Mesenchymal stem cell (in vitro differentiated cells and primary cell): ENCODE measurements at regions not wholly inside any gene's neighbourhood (a gene's known extent, or its start where the extent isn't known, plus 50 kb on each side); places are given as distances from the start of the nearest gene placed in this dataset.

Source experiments
- DNase-seq: peaks from one replicate; pipeline ENCODE4 v3.0.0-alpha.2; 2013
- H2AFZ ChIP-seq: one replicate; pipeline ENCODE4 v1.6.1; 2013; ENCODE audit warnings: low read depth, mild to moderate bottlenecking, control low read depth, inconsistent platforms, low read length, moderate library complexity
- H2AK5ac ChIP-seq: 2 replicates; pipeline ENCODE4 v1.6.1; 2013; ENCODE audit warnings: low read length, moderate library complexity, mild to moderate bottlenecking, inconsistent platforms; ENCODE audit not compliant: severe bottlenecking
- H2BK120ac ChIP-seq: one replicate; pipeline ENCODE4 v1.6.1; 2013; ENCODE audit warnings: low read depth, mild to moderate bottlenecking, inconsistent platforms, low read length, moderate library complexity
- H2BK12ac ChIP-seq, 2 experiments: one replicate each; pipeline ENCODE4 v1.6.1; 2013; ENCODE audit warnings: inconsistent platforms in 2 of 2, low read length in 2 of 2, mild to moderate bottlenecking in 2 of 2, moderate library complexity in 2 of 2, control low read depth in 1 of 2
- H2BK15ac ChIP-seq: one replicate; pipeline ENCODE4 v1.6.1; 2013; ENCODE audit warnings: mild to moderate bottlenecking, low read depth, inconsistent platforms; ENCODE audit not compliant: poor library complexity, severe bottlenecking
- H2BK5ac ChIP-seq: 2 replicates; pipeline ENCODE4 v1.6.1; 2013; ENCODE audit warnings: low read depth, mild to moderate bottlenecking, low read length, control low read depth, inconsistent platforms; ENCODE audit not compliant: poor library complexity, severe bottlenecking
- H3K14ac ChIP-seq, 2 experiments: one replicate each; pipeline ENCODE4 v1.6.1; 2013; ENCODE audit warnings: inconsistent platforms in 2 of 2, low read length in 2 of 2, control low read depth in 1 of 2, mild to moderate bottlenecking in 1 of 2, moderate library complexity in 1 of 2
- H3K18ac ChIP-seq, 2 experiments: one replicate each; pipeline ENCODE4 v1.6.1; 2013; ENCODE audit warnings: inconsistent platforms in 2 of 2, low read length in 2 of 2, control low read depth in 1 of 2, low read depth in 1 of 2, mild to moderate bottlenecking in 1 of 2
- H3K23ac ChIP-seq, 2 experiments: one replicate each; pipeline ENCODE4 v1.6.1; 2013; ENCODE audit warnings: inconsistent platforms in 2 of 2, low read length in 2 of 2, mild to moderate bottlenecking in 2 of 2, moderate library complexity in 2 of 2, control low read depth in 1 of 2
- H3K27ac ChIP-seq: 2 replicates; pipeline ENCODE4 v1.5.1; 2013; ENCODE audit warnings: mild to moderate bottlenecking, moderate library complexity, low read length, control low read depth, inconsistent platforms; ENCODE audit not compliant: poor library complexity, severe bottlenecking
- H3K27me3 ChIP-seq, 2 experiments: 2 replicates each; pipeline versions ENCODE4 v1.6.1 to v1.7.0; 2013; ENCODE audit warnings: low read length in 2 of 2, mild to moderate bottlenecking in 2 of 2, moderate library complexity in 2 of 2, control low read depth in 1 of 2, inconsistent platforms in 1 of 2; ENCODE audit not compliant: control insufficient read depth in 1 of 2, insufficient read depth in 1 of 2
- H3K36me3 ChIP-seq, 2 experiments: 2 replicates each; pipeline versions ENCODE4 v1.6.1 to v1.7.0; 2013; ENCODE audit warnings: low read length in 2 of 2, control low read depth in 1 of 2, inconsistent platforms in 1 of 2, low read depth in 1 of 2, mild to moderate bottlenecking in 1 of 2; ENCODE audit not compliant: insufficient read depth in 2 of 2, control insufficient read depth in 1 of 2
- H3K4ac ChIP-seq, 2 experiments: one replicate each; pipeline ENCODE4 v1.6.1; 2013; ENCODE audit warnings: inconsistent platforms in 2 of 2, low read length in 2 of 2, mild to moderate bottlenecking in 2 of 2, moderate library complexity in 2 of 2, control low read depth in 1 of 2, low read depth in 1 of 2
- H3K4me1 ChIP-seq: 2 replicates; pipeline ENCODE4 v1.6.1; 2013; ENCODE audit warnings: low read depth, low read length, control low read depth; ENCODE audit not compliant: control insufficient read depth, insufficient read depth
- H3K4me2 ChIP-seq: 2 replicates; pipeline ENCODE4 v1.6.1; 2013; ENCODE audit warnings: low read length, mild to moderate bottlenecking, inconsistent platforms; ENCODE audit not compliant: poor library complexity, severe bottlenecking
- H3K4me3 ChIP-seq, 2 experiments: 2 replicates each; pipeline versions ENCODE4 v1.5.1 to v1.7.0; 2013; ENCODE audit warnings: low read length in 2 of 2, mild to moderate bottlenecking in 2 of 2, control low read depth in 1 of 2, low read depth in 1 of 2; ENCODE audit not compliant: insufficient read depth in 1 of 2
- H3K79me1 ChIP-seq: replicated peaks from 2 replicates; pipeline ENCODE4 v1.6.1; 2013; ENCODE audit warnings: mild to moderate bottlenecking, control low read depth, low read length, inconsistent platforms; ENCODE audit not compliant: poor library complexity, severe bottlenecking
- H3K9ac ChIP-seq: 2 replicates; pipeline ENCODE4 v1.7.0; 2013; ENCODE audit warnings: mild to moderate bottlenecking, low read length, moderate library complexity
- H3K9me3 ChIP-seq: 2 replicates; pipeline ENCODE4 v1.7.0; 2013; ENCODE audit warnings: mild to moderate bottlenecking, low read length; ENCODE audit not compliant: control insufficient read depth
- H4K8ac ChIP-seq: one replicate; pipeline ENCODE4 v1.6.1; 2013; ENCODE audit warnings: inconsistent platforms, mild to moderate bottlenecking, low read length, moderate library complexity
- H4K91ac ChIP-seq: one replicate; pipeline ENCODE4 v1.6.1; 2013; ENCODE audit warnings: mild to moderate bottlenecking, low read length, inconsistent platforms
- WGBS: methylation state at CpG from one replicate; pipeline ENCODE4 v1.1.7; 2013; ENCODE audit warnings: mixed read lengths; 5-methylcytosine and 5-hydroxymethylcytosine counted together

- no peak overlapping the region for H4K91ac ChIP-seq
- peaks cover 31% of the 10 kb centered on the region for H3K4me1 ChIP-seq
- H4K8ac ChIP-seq, result no peak overlapping the region
- H3K4ac ChIP-seq, result no peak overlapping the region
- no peaks in the 10 kb centered on the region for H3K79me1 ChIP-seq
- 0% methylated on average over 4 of the region's 4 CpGs for WGBS
- no peak overlapping the region for H3K4me3 ChIP-seq
- no peak overlapping the region for H3K23ac ChIP-seq
- no peaks in the 10 kb centered on the region for H3K36me3 ChIP-seq
- no peak overlapping the region for H2BK120ac ChIP-seq
- H2AK5ac ChIP-seq, result no peak overlapping the region
- peaks cover 19% of the 10 kb centered on the region for H3K9me3 ChIP-seq
- H3K18ac ChIP-seq, result no peak overlapping the region
- DNase-seq, result peak; percentile 73
- peak overlapping the region; percentile 7 for H2AFZ ChIP-seq
- H2BK15ac ChIP-seq, result no peak overlapping the region
- no peak overlapping the region for H2BK5ac ChIP-seq
- H3K27me3 ChIP-seq, result peaks cover 0 to 7% of the 10 kb centered on the region in 2 experiments
- no peak overlapping the region for H2BK12ac ChIP-seq
- peak overlapping the region; percentile 11 for H3K9ac ChIP-seq
- H3K14ac ChIP-seq, result no peak overlapping the region
- H3K4me2 ChIP-seq, result peak overlapping the region; percentile 30
- peak overlapping the region; percentile 79 for H3K27ac ChIP-seq
Measured at GRCh38 chr17:5785338-5785737, 201.0 kb upstream of the NLRP1 start.

DNA sequence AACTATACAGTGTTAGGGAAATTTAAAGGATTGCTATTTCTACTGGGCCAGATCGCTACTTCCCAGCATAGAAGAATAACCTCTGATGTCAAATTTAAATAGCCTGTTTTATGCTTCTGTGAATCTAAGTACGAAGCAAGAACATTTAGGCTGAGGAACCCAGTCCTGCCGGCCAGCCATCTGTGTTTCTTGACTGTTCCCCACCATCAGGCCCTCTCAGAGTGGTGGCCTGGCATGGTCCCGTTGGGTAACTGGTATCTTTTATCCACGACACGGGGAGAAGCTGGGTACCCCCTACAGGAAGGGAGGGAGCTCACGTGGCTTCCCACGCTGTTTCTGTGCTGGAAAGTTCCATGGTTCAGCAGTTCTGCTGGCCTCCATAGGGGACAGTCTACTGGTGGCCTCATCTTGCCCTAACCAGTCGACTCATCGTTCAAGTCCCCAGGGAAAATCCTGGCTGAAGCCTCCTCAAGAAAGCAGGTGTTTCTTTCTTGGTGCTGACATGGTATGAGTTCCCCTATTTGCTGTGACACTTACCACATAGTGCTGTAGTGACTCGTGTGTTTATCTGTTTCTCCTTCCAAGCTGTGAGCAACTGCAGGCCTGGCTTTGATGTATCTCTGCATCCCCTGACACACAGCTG lies 201.7 kb upstream of the NLRP1 start:
- Histone ChIP-seq H3K4me1 (peaks cover 28% of the 10 kb centered on the region), H3K27ac (peak overlapping the region; percentile 79), H3K4me3 (peak overlapping the region in 1 of 2 experiments; percentile 1), H2BK120ac (no peak overlapping the region), H3K14ac (no peak overlapping the region), H2AFZ (no peak overlapping the region), H3K9ac (peak overlapping the region; percentile 11), H3K9me3 (peaks cover 19% of the 10 kb centered on the region), H2AK5ac (no peak overlapping the region), H3K23ac (no peak overlapping the region), H3K4ac (peak overlapping the region in 1 of 2 experiments; percentile 59), H4K8ac (peak overlapping the region; percentile 38), H3K36me3 (no peaks in the 10 kb centered on the region), H4K91ac (no peak overlapping the region), H3K18ac (no peak overlapping the region), H3K27me3 (peaks cover 0 to 10% of the 10 kb centered on the region in 2 experiments), H3K4me2 (no peak overlapping the region), H2BK15ac (no peak overlapping the region), H3K79me1 (no peaks in the 10 kb centered on the region), H2BK5ac (no peak overlapping the region), H2BK12ac (peak overlapping the region; percentile 6 to 84)
- WGBS, result 52% methylated on average over 11 of the region's 11 CpGs
- peak; percentile 96 for DNase-seq

GRCh38 chr17:5786510-5786875 lies 202.2 kb upstream of the NLRP1 start:
- 61% methylated on average over 6 of the region's 6 CpGs for WGBS
- Histone ChIP-seq H2BK5ac (no peak overlapping the region), H3K23ac (no peak overlapping the region), H4K8ac (no peak overlapping the region), H3K4me2 (no peak overlapping the region), H2AFZ (no peak overlapping the region), H3K27me3 (peaks cover 0 to 10% of the 10 kb centered on the region in 2 experiments), H3K4ac (no peak overlapping the region), H3K9me3 (peaks cover 19% of the 10 kb centered on the region), H3K9ac (no peak overlapping the region), H3K36me3 (no peaks in the 10 kb centered on the region), H2AK5ac (no peak overlapping the region), H3K4me1 (peaks cover 25% of the 10 kb centered on the region), H3K27ac (peak overlapping the region; percentile 79), H2BK15ac (no peak overlapping the region), H3K4me3 (no peak overlapping the region), H2BK12ac (no peak overlapping the region), H4K91ac (no peak overlapping the region), H2BK120ac (no peak overlapping the region), H3K18ac (peak overlapping the region in 1 of 2 experiments; percentile 49), H3K14ac (no peak overlapping the region), H3K79me1 (no peaks in the 10 kb centered on the region)
- DNase-seq, result no peak

GRCh38 chr17:5788266-5788900 lies 204.1 kb upstream of the NLRP1 start:
- H3K18ac ChIP-seq, result peak overlapping the region in 1 of 2 experiments; percentile 35
- 23% methylated on average over 5 of the region's 6 CpGs for WGBS
- no peak overlapping the region for H3K4ac ChIP-seq
- no peaks in the 10 kb centered on the region for H3K79me1 ChIP-seq
- H3K4me1 ChIP-seq, result peaks cover 23% of the 10 kb centered on the region
- no peak overlapping the region for H3K27ac ChIP-seq
- no peak overlapping the region for H2AFZ ChIP-seq
- H4K8ac ChIP-seq, result peak overlapping the region; percentile 45
- H3K9ac ChIP-seq, result no peak overlapping the region
- H2BK15ac ChIP-seq, result no peak overlapping the region
- H3K27me3 ChIP-seq, result peaks cover 0 to 12% of the 10 kb centered on the region in 2 experiments
- H2AK5ac ChIP-seq, result no peak overlapping the region
- peak; percentile 61 for DNase-seq
- H2BK12ac ChIP-seq, result no peak overlapping the region
- H3K4me2 ChIP-seq, result no peak overlapping the region
- H2BK120ac ChIP-seq, result no peak overlapping the region
- no peak overlapping the region for H4K91ac ChIP-seq
- H2BK5ac ChIP-seq, result no peak overlapping the region
- no peak overlapping the region for H3K14ac ChIP-seq
- H3K23ac ChIP-seq, result peak overlapping the region in 1 of 2 experiments; percentile 67
- H3K4me3 ChIP-seq, result no peak overlapping the region
- peaks cover 17% of the 10 kb centered on the region for H3K9me3 ChIP-seq
- no peaks in the 10 kb centered on the region for H3K36me3 ChIP-seq
